ENCODE measurements at regions not wholly inside any gene's neighbourhood (a gene's known extent, or its start where the extent isn't known, plus 50 kb on each side); places are given as distances from the start of the nearest gene placed in this dataset.

DNA sequence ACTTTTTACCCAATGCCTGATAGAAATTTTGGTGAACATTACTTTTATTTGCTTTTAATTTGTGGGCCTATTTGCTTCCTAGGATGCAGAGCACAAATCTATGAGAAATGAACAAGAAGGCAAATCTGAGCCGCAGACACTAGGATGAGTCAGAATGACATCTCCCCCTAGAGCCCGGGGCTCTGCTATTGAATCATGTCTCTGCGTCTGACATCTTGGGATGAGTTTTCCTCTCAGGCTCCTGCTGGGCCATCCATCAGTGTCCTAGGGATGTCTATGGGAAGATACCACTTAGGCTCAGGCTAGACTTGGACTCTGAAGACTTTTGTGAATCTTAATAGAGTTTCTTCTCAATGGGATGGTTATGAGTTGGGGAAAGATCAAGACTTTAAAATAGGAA, 157.3 kb upstream of the MTPN start:
- TF ChIP-seq MAFK (IDR thresholded peaks at IDR 0.05; ENCODE audit: low read depth, low read length) (no peak), TAF7 (optimal IDR thresholded peaks at IDR 0.05; ENCODE audit: borderline replicate concordance, low read depth, low read length) (no peak)
- TF ChIP-seq, protein P1, sequence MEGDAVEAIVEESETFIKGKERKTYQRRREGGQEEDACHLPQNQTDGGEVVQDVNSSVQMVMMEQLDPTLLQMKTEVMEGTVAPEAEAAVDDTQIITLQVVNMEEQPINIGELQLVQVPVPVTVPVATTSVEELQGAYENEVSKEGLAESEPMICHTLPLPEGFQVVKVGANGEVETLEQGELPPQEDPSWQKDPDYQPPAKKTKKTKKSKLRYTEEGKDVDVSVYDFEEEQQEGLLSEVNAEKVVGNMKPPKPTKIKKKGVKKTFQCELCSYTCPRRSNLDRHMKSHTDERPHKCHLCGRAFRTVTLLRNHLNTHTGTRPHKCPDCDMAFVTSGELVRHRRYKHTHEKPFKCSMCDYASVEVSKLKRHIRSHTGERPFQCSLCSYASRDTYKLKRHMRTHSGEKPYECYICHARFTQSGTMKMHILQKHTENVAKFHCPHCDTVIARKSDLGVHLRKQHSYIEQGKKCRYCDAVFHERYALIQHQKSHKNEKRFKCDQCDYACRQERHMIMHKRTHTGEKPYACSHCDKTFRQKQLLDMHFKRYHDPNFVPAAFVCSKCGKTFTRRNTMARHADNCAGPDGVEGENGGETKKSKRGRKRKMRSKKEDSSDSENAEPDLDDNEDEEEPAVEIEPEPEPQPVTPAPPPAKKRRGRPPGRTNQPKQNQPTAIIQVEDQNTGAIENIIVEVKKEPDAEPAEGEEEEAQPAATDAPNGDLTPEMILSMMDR (IDR thresholded peaks at IDR 0.05; ENCODE audit: control extremely low read depth in 1 of 3, insufficient read depth in 1 of 3, low read depth in 1 of 3, low read length in 3 of 3) = no peak
- TF ChIP-seq, protein P2, sequence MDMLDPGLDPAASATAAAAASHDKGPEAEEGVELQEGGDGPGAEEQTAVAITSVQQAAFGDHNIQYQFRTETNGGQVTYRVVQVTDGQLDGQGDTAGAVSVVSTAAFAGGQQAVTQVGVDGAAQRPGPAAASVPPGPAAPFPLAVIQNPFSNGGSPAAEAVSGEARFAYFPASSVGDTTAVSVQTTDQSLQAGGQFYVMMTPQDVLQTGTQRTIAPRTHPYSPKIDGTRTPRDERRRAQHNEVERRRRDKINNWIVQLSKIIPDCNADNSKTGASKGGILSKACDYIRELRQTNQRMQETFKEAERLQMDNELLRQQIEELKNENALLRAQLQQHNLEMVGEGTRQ (IDR thresholded peaks at IDR 0.05; ENCODE audit: low read length) = no peak
